HCT116 (cell line): ENCODE measurements at regions not wholly inside any gene's neighbourhood (a gene's known extent, or its start where the extent isn't known, plus 50 kb on each side); places are given as distances from the start of the nearest gene placed in this dataset.
A peak's percentile ranks its signal among the peaks of the same experiment; 100 is the strongest.

Source experiments
- CBX3 ChIP-seq: IDR thresholded peaks from 2 replicates; pipeline ENCODE4 v1.6.1; 2012; ENCODE audit warnings: low read depth
- CEBPB ChIP-seq: IDR thresholded peaks from 2 replicates; pipeline ENCODE4 v1.6.1; 2012; ENCODE audit warnings: low read depth
- EZH2 ChIP-seq: fragments of 200-600 bp; sonication (generic); IDR thresholded peaks from 2 replicates; pipeline ENCODE4 v1.6.1; 2017; ENCODE audit warnings: antibody characterized with exemption, mixed run types
- FOSL1 ChIP-seq: IDR thresholded peaks from 2 replicates; pipeline ENCODE4 v1.6.1; 2012; ENCODE audit warnings: low read depth
- POLR2A ChIP-seq: IDR thresholded peaks from 2 replicates; pipeline ENCODE4 v1.7.0; 2011; ENCODE audit warnings: borderline replicate concordance; ENCODE audit not compliant: insufficient read depth, insufficient read length; ENCODE audit errors: extremely low read depth
- TF ChIP-seq, protein P1 (sequence below), 3 experiments: fragments of 200-600 bp in 1 of 3; sonication (generic) in 1 of 3; IDR thresholded peaks in 2 of 3; conservative IDR thresholded peaks in 1 of 3; 2 replicates each; pipeline ENCODE4 v1.5.1; 2012 to 2017; ENCODE audit warnings: low read depth in 2 of 3, low read length in 2 of 3, antibody characterized with exemption in 1 of 3, borderline replicate concordance in 1 of 3, control low read depth in 1 of 3, mild to moderate bottlenecking in 1 of 3, mixed read lengths in 1 of 3, mixed run types in 1 of 3, moderate library complexity in 1 of 3; ENCODE audit not compliant: insufficient read depth in 1 of 3

- TF ChIP-seq EZH2, result no peak
- TF ChIP-seq CEBPB, result peak; percentile 36; the same call in 1 of the 2 replicates
- TF ChIP-seq CBX3, result no peak
- no peak for TF ChIP-seq POLR2A
- TF ChIP-seq, protein P1, sequence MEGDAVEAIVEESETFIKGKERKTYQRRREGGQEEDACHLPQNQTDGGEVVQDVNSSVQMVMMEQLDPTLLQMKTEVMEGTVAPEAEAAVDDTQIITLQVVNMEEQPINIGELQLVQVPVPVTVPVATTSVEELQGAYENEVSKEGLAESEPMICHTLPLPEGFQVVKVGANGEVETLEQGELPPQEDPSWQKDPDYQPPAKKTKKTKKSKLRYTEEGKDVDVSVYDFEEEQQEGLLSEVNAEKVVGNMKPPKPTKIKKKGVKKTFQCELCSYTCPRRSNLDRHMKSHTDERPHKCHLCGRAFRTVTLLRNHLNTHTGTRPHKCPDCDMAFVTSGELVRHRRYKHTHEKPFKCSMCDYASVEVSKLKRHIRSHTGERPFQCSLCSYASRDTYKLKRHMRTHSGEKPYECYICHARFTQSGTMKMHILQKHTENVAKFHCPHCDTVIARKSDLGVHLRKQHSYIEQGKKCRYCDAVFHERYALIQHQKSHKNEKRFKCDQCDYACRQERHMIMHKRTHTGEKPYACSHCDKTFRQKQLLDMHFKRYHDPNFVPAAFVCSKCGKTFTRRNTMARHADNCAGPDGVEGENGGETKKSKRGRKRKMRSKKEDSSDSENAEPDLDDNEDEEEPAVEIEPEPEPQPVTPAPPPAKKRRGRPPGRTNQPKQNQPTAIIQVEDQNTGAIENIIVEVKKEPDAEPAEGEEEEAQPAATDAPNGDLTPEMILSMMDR (IDR thresholded peaks at IDR 0.05 in 2 of 3, conservative IDR thresholded peaks at IDR 0.05 in 1 of 3; ENCODE audit: borderline replicate concordance in 1 of 3, insufficient read depth in 1 of 3, low read depth in 2 of 3, low read length in 2 of 3), result no peak
- TF ChIP-seq FOSL1, result peak; percentile 85
These were observed 360.5 kb downstream of the ZNF674 start for GRCh38 chrX:46184749-46185148.
